ENCODE measurements at regions not wholly inside any gene's neighbourhood (a gene's known extent, or its start where the extent isn't known, plus 50 kb on each side); places are given as distances from the start of the nearest gene placed in this dataset.
A peak's percentile ranks its signal among the peaks of the same experiment; 100 is the strongest.
"Not testable (repeated sequence)": the region's sequence is repeated elsewhere in the genome, so short reads cannot be mapped to it uniquely, and the experiment has no call there.

- peaks cover 2% of the 10 kb centered on the region for H3K9me3 Mint-ChIP-seq
- CTCF ChIA-PET: no interaction called here
- no peak overlapping the region for H3K4me3 Mint-ChIP-seq
- peaks cover 2% of the 10 kb centered on the region for H3K4me1 Mint-ChIP-seq
- H3K36me3 Mint-ChIP-seq (ENCODE audit: low read depth): no peaks in the 10 kb centered on the region
- intact Hi-C loops (cut with micrococcal nuclease): no loop called here
- DNase-seq (no peak), ATAC-seq (ENCODE audit: low read depth) (no peak)
- no peak overlapping the region for H3K27ac Mint-ChIP-seq
- POLR2A ChIA-PET: no interaction called here
- H3K27me3 Mint-ChIP-seq: peaks cover 13% of the 10 kb centered on the region
- TF ChIP-seq CTCF (IDR thresholded peaks at IDR 0.05): no peak
Observed at GRCh38 chr20:36082315-36082915, 72.1 kb upstream of the EPB41L1 start.

GRCh38 chr20:36083200-36083599 is 71.3 kb upstream of the EPB41L1 start:
- CTCF ChIA-PET; intact Hi-C loops (cut with micrococcal nuclease); H3K4me3 Mint-ChIP-seq; POLR2A ChIA-PET; H3K27ac Mint-ChIP-seq; ATAC-seq (ENCODE audit: low read depth); H3K36me3 Mint-ChIP-seq (ENCODE audit: low read depth); H3K4me1 Mint-ChIP-seq; DNase-seq; H3K9me3 Mint-ChIP-seq: not testable (repeated sequence)
- peaks cover 13% of the 10 kb centered on the region for H3K27me3 Mint-ChIP-seq

- CTCF ChIA-PET: no interaction called here
- Mint-ChIP-seq H3K27ac (no peak overlapping the region), H3K9me3 (peaks cover 2% of the 10 kb centered on the region), H3K4me1 (peaks cover 2% of the 10 kb centered on the region), H3K27me3 (peaks cover 13% of the 10 kb centered on the region), H3K36me3 (ENCODE audit: low read depth) (no peaks in the 10 kb centered on the region), H3K4me3 (no peak overlapping the region)
- no peak for TF ChIP-seq CTCF (IDR thresholded peaks at IDR 0.05)
- intact Hi-C loops (cut with micrococcal nuclease): no loop called here
- DNase-seq: no peak
- ATAC-seq (ENCODE audit: low read depth): no peak
- POLR2A ChIA-PET: no interaction called here
Observed at GRCh38 chr20:36084356-36084755, 70.2 kb upstream of the EPB41L1 start.

- CTCF ChIA-PET: interaction anchor here (0.6 kb wide), 1 partner anchor 354 kb away, joined by 3 read pairs; no protein-coding TSS in a partner anchor
Observed at GRCh38 chr20:36084897-36085613, 69.5 kb upstream of the EPB41L1 start.

GRCh38 chr20:36085686-36086267 is 68.8 kb upstream of the EPB41L1 start:
- intact Hi-C loops (cut with micrococcal nuclease): no loop called here
- peaks cover 18% of the 10 kb centered on the region for H3K27me3 Mint-ChIP-seq
- no peaks in the 10 kb centered on the region for H3K36me3 Mint-ChIP-seq (ENCODE audit: low read depth)
- POLR2A ChIA-PET: interaction anchor here (1.4 kb wide), 1 partner anchor 12 kb away, joined by 4 read pairs; no protein-coding TSS in a partner anchor
- H3K27ac Mint-ChIP-seq: no peak overlapping the region
- ATAC-seq (ENCODE audit: low read depth): peak; percentile 49
- peaks cover 2% of the 10 kb centered on the region for H3K4me1 Mint-ChIP-seq
- CTCF ChIA-PET: interaction anchor here (0.6 kb wide), 1 partner anchor 354 kb away, joined by 3 read pairs; no protein-coding TSS in a partner anchor
- H3K9me3 Mint-ChIP-seq: peaks cover 2% of the 10 kb centered on the region
- H3K4me3 Mint-ChIP-seq: no peak overlapping the region
- no peak for DNase-seq
- no peak for TF ChIP-seq CTCF (IDR thresholded peaks at IDR 0.05)

More at GRCh38 chr20:36084897-36085613, 69.5 kb upstream of the EPB41L1 start:
- intact Hi-C loops (cut with micrococcal nuclease): no loop called here
- peaks cover 2% of the 10 kb centered on the region for H3K4me1 Mint-ChIP-seq
- H3K27ac Mint-ChIP-seq: no peak overlapping the region
- no peaks in the 10 kb centered on the region for H3K36me3 Mint-ChIP-seq (ENCODE audit: low read depth)
- H3K9me3 Mint-ChIP-seq: peaks cover 2% of the 10 kb centered on the region
- DNase-seq (no peak), ATAC-seq (ENCODE audit: low read depth) (no peak)
- no peak for TF ChIP-seq CTCF (IDR thresholded peaks at IDR 0.05)
- POLR2A ChIA-PET: no interaction called here
- peaks cover 12% of the 10 kb centered on the region for H3K27me3 Mint-ChIP-seq
- no peak overlapping the region for H3K4me3 Mint-ChIP-seq
